HT-29 (cell line): ENCODE measurements at regions not wholly inside any gene's neighbourhood (a gene's known extent, or its start where the extent isn't known, plus 50 kb on each side); places are given as distances from the start of the nearest gene placed in this dataset.

Source experiments
- DNase-seq: peaks from one replicate; pipeline ENCODE4 v3.0.0-alpha.2; 2015; ENCODE audit warnings: low spot score

GRCh38 chr15:46703871-46704637 is 1013.3 kb upstream of the SEMA6D start:
- no peak for DNase-seq

GRCh38 chr15:46707452-46707851 is 1009.9 kb upstream of the SEMA6D start:
- DNase-seq = no peak

GRCh38 chr15:46708226-46708625 is 1009.1 kb upstream of the SEMA6D start:
- DNase-seq = no peak

- DNase-seq = no peak
Measured at GRCh38 chr15:46709460-46710083, 1007.7 kb upstream of the SEMA6D start.

- no peak for DNase-seq
Measured at GRCh38 chr15:46710401-46710960, 1006.8 kb upstream of the SEMA6D start.

GRCh38 chr15:46713045-46713444 is 1004.3 kb upstream of the SEMA6D start:
- DNase-seq = no peak

- DNase-seq = no peak
Measured at GRCh38 chr15:46714950-46715349, 1002.4 kb upstream of the SEMA6D start.

- no peak for DNase-seq
Measured at GRCh38 chr15:46723308-46723707, 994.0 kb upstream of the SEMA6D start.

GRCh38 chr15:46732060-46732459 is 985.2 kb upstream of the SEMA6D start:
- DNase-seq = no peak

- DNase-seq = no peak
Measured at GRCh38 chr15:46735115-46735514, 982.2 kb upstream of the SEMA6D start.

GRCh38 chr15:46751303-46751702 is 966.0 kb upstream of the SEMA6D start:
- no peak for DNase-seq

- DNase-seq = no peak
Measured at GRCh38 chr15:46753946-46754345, 963.4 kb upstream of the SEMA6D start.

GRCh38 chr15:46763091-46763490 is 954.2 kb upstream of the SEMA6D start:
- DNase-seq = no peak

GRCh38 chr15:46764851-46765250 is 952.5 kb upstream of the SEMA6D start:
- DNase-seq = no peak

- DNase-seq = no peak
Measured at GRCh38 chr15:46766021-46766420, 951.3 kb upstream of the SEMA6D start.

- no peak for DNase-seq
Measured at GRCh38 chr15:46768287-46768686, 949.0 kb upstream of the SEMA6D start.

GRCh38 chr15:46773016-46773415 is 944.3 kb upstream of the SEMA6D start:
- DNase-seq = no peak

GRCh38 chr15:46778876-46779275 is 938.4 kb upstream of the SEMA6D start:
- DNase-seq = no peak

- peak; percentile 16 for DNase-seq
Measured at GRCh38 chr15:46786590-46787285, 930.6 kb upstream of the SEMA6D start.

- DNase-seq = no peak
Measured at GRCh38 chr15:46795685-46796084, 921.6 kb upstream of the SEMA6D start.

- no peak for DNase-seq
Measured at GRCh38 chr15:46808834-46809233, 908.5 kb upstream of the SEMA6D start.

GRCh38 chr15:46815240-46815639 is 902.1 kb upstream of the SEMA6D start:
- DNase-seq = no peak
